ENCODE measurements at regions not wholly inside any gene's neighbourhood (a gene's known extent, or its start where the extent isn't known, plus 50 kb on each side); places are given as distances from the start of the nearest gene placed in this dataset.

- TF ChIP-seq MAX (IDR thresholded peaks at IDR 0.05) (no peak), ASH2L (IDR thresholded peaks at IDR 0.05; ENCODE audit: low read length) (no peak), EP300 (IDR thresholded peaks at IDR 0.05; ENCODE audit: borderline replicate concordance in 1 of 2, low read depth in 2 of 2, low read length in 2 of 2) (no peak), GABPA (IDR thresholded peaks at IDR 0.05; ENCODE audit: borderline replicate concordance, insufficient read depth, low read length) (no peak), PHF8 (conservative IDR thresholded peaks at IDR 0.05; ENCODE audit: low read depth, low read length) (no peak), SIX5 (IDR thresholded peaks at IDR 0.05; ENCODE audit: low read depth, low read length) (no peak), RNF2 (IDR thresholded peaks at IDR 0.05; ENCODE audit: borderline replicate concordance, low read depth, low read length, missing control alignments, poor library complexity, severe bottlenecking) (no peak), BACH1 (IDR thresholded peaks at IDR 0.05; ENCODE audit: low read length) (no peak)
Observed at GRCh38 chr7:115218076-115218475, 296.2 kb downstream of the MDFIC start (continued).
